ENCODE measurements at regions not wholly inside any gene's neighbourhood (a gene's known extent, or its start where the extent isn't known, plus 50 kb on each side); places are given as distances from the start of the nearest gene placed in this dataset.
"Not testable (repeated sequence)": the region's sequence is repeated elsewhere in the genome, so short reads cannot be mapped to it uniquely, and the experiment has no call there.

DNA sequence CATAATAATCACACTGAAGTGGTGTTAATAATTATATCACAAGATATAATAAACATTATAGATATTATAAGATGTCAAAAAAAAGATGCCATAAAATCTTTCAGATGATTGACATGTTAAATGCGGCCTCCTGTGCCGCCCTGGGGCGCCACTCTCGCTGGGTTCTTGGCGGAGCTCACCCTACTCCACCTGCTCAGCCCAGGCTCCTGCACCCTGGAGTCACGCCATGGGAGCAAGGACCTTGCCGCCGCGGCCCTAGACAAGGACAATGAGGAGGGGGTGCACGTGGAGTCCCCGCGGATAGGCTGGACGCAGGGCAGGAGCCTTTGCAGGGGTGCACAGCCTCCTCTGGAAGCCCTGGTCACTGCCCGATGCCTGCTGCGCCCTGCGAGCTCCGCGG is 77.5 kb upstream of the ZNF337 start:
- not testable (repeated sequence) for DNase-seq

DNA sequence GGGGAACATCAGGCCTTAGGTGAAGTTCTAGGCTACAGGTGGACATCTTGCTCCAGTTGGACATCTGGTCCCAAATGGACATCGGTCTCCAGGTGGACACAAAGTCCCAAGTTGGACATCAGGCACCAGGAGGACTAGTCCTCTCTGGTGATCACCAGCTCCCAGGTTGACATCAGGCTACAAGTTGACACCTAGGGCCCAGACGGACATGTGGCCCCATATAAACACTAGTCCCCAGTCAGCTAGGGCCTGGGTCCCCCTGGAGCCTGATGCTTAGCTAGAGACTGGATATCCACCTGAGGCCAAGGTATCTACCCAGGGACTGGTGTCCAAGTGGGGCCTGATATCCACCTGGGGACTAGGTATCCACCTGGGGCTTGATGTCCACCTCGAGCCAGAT is 75.8 kb upstream of the ZNF337 start:
- not testable (repeated sequence) for DNase-seq

DNA sequence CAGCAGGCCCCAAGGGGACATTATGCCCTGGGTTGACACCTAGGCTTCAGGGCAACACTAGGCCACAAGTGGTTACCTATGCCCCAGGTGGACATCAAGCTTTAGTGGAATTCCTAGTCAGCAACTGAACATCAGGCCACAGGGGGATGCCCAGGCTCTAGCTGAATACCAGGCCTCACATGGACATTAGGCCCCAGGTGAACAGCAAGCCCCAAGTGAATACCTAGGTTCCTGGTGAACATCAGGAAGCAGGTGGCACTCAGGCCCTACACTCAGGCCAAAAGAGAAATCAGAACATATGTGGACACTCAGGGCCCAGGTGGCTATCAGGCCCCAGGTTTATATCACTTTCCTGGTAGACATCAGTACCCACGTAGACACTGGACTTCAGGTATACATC is 75.2 kb upstream of the ZNF337 start:
- not testable (repeated sequence) for DNase-seq

DNA sequence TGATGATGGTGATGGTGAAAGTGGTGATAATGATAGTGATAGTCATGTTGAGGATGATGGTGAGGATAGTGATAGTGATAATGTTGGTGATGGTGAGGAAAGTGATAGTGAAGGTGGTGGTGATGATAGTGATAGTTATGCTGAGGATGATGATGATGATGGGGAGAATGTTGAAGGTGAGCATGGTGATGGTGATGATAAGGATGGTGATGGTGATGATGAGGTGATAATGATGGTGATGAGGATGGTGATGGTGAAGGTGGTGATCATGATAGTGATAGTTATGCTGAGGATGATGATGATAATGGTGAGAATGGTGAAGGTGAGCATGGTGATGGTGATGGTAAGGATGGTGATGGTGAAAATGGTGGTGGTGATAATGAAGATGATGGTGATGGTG is 64.9 kb upstream of the ZNF337 start:
- DNase-seq, result no peak

DNA sequence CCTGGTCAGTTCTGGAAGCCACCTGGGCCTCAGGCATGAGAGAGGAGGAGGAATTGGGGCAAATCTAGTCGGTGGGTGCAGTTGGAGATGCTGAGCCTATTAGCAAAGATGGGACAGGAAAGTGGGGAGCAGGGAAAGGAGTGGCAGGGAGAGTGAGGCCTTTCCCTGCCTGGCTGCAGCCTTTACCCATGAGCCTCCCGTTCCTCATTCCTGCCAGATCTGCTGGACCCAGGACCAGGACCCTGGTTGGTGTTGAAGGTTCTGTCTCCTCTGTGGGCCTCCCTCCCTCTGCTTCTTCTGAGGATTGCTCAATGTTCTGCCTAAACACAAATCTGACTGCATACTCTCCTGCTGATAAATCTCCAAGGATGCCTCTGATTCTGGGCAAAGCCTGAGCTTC is 64.4 kb upstream of the ZNF337 start:
- DNase-seq, result not testable (repeated sequence)

DNA sequence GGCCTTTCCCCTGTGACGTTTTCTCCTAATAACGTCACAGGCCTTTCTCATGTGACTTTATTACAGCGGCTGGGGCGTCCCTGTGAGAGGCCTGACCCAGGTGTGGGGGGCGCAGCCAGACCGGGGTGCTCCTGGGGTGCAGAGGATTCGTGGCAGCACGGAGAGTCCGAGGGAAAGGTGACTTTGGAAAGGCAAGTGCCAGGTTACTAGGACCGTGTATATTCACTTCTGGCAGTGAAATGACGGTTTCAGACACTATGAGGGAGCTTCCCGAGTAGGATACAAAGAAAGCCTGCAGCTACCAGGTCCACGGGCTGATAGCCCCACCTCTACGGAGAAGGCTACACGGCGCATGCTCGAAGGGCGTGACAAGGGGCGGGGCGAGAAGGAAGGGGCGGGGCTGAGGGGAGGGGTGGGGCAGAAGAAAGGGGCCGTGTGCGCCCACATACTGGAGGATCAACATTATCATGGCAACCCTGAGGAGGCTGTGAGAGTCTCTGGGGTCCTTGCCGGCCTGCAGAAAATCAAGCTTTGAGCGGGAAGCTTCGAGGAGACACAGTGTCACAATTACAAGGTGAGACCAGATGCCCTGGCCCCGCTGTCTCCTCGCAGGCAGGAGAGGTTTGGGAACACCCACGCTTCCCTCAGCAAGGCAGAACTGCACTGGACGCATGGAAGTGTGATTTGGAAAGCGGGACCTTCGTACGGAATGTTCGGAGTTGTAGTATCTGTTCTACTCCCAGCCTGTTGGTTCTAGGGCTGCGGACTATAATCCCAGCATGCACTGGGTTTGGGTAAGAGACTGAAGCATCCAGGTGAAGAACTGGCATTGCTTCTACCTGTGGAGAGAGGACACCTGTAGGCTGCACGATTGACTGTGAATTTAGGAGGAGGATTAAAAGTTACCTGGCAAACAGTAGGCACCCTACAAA is 54.4 kb upstream of the ZNF337 start:
- peak; percentile 66 for DNase-seq

DNA sequence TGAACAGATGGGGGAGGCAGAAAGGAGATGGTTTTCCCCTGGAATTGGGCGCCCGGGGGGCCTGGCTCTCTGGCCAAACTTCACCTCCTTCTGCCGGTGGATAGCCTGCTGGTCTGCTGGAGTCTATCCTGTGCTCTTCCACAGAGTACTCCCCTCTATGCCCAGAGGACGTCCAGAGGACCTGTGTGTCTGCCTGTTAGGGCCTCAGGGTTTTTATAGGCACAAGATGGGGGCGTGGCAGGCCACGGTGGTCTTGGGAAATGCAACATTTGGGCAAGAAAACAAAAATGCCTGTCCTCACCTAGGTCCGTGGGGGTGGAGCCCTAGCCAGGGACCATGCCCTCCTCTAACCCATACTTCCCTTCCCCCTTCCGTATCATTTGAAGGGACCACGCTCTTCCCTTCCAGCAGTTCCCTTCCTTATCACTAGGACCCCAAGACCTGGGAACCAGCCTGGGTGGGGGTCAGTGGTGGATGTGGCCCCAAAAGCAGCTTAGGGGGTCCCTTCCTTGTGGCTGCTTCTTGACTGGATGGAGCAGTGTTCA is 53.6 kb upstream of the ZNF337 start:
- DNase-seq, result no peak

DNA sequence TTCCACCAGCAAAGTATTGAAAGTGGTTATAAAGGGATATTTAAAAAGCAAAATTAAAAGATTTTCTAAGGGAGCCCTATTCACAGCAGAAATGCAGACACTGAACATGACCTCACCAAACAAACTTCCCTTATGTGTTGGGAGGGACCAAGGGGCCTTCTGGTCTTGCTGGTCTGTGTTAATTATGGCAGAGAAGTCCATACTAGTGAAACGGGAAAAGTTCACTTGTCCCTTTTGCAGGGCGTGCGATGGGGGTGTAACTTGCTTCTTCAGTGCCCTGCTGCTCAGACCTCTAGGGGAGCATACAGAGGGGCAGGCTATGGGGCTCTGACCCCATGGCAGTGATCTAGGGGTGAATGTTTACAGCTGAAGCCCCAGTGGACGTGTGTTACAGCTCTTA is 53.0 kb upstream of the ZNF337 start:
- DNase-seq, result no peak
